ENCODE measurements at regions not wholly inside any gene's neighbourhood (a gene's known extent, or its start where the extent isn't known, plus 50 kb on each side); places are given as distances from the start of the nearest gene placed in this dataset.

GRCh38 chr1:72781038-72781437 is 498.7 kb upstream of the NEGR1 start:
- no peak for DNase-seq

- no peak for DNase-seq
Measured at GRCh38 chr1:72780212-72780611, 497.9 kb upstream of the NEGR1 start.

- DNase-seq = no peak
Measured at GRCh38 chr1:72777918-72778317, 495.6 kb upstream of the NEGR1 start.

GRCh38 chr1:72763481-72763880 is 481.1 kb upstream of the NEGR1 start:
- no peak for DNase-seq

GRCh38 chr1:72759486-72759885 is 477.1 kb upstream of the NEGR1 start:
- no peak for DNase-seq

GRCh38 chr1:72757843-72758242 is 475.5 kb upstream of the NEGR1 start:
- no peak for DNase-seq

- no peak for DNase-seq
Measured at GRCh38 chr1:72745413-72745812, 463.1 kb upstream of the NEGR1 start.

- DNase-seq = no peak
Measured at GRCh38 chr1:72734415-72734814, 452.1 kb upstream of the NEGR1 start.

- no peak for DNase-seq
Measured at GRCh38 chr1:72724951-72725861, 442.9 kb upstream of the NEGR1 start.

GRCh38 chr1:72705921-72706320 is 423.6 kb upstream of the NEGR1 start:
- DNase-seq = no peak

GRCh38 chr1:72704841-72705477 is 422.6 kb upstream of the NEGR1 start:
- no peak for DNase-seq

- DNase-seq = no peak
Measured at GRCh38 chr1:72697410-72697809, 415.1 kb upstream of the NEGR1 start.

GRCh38 chr1:72693899-72694298 is 411.6 kb upstream of the NEGR1 start:
- DNase-seq = no peak

GRCh38 chr1:72693376-72693775 is 411.0 kb upstream of the NEGR1 start:
- no peak for DNase-seq

GRCh38 chr1:72690871-72691270 is 408.5 kb upstream of the NEGR1 start:
- DNase-seq = no peak

- DNase-seq = no peak
Measured at GRCh38 chr1:72678683-72679082, 396.3 kb upstream of the NEGR1 start.

GRCh38 chr1:72670902-72671301 is 388.6 kb upstream of the NEGR1 start:
- no peak for DNase-seq

GRCh38 chr1:72662918-72663317 is 380.6 kb upstream of the NEGR1 start:
- no peak for DNase-seq

GRCh38 chr1:72650843-72651435 is 368.6 kb upstream of the NEGR1 start:
- DNase-seq = peak; percentile 26

- DNase-seq = peak; percentile 54
Measured at GRCh38 chr1:72649991-72650390, 367.7 kb upstream of the NEGR1 start.

- DNase-seq = no peak
Measured at GRCh38 chr1:72649211-72649888, 367.0 kb upstream of the NEGR1 start.

- DNase-seq = no peak
Measured at GRCh38 chr1:72648465-72648864, 366.1 kb upstream of the NEGR1 start.

GRCh38 chr1:72643142-72643541 is 360.8 kb upstream of the NEGR1 start:
- no peak for DNase-seq

Measured in tongue (tissue), 1 donor.